GM18858 (cell line): ENCODE measurements at regions not wholly inside any gene's neighbourhood (a gene's known extent, or its start where the extent isn't known, plus 50 kb on each side); places are given as distances from the start of the nearest gene placed in this dataset.

Source experiments
- ATAC-seq: cut with Tn5 transposase; IDR thresholded peaks from one replicate; pipeline ENCODE4 v1.9.1; 2021; ENCODE audit not compliant: unreplicated experiment

DNA sequence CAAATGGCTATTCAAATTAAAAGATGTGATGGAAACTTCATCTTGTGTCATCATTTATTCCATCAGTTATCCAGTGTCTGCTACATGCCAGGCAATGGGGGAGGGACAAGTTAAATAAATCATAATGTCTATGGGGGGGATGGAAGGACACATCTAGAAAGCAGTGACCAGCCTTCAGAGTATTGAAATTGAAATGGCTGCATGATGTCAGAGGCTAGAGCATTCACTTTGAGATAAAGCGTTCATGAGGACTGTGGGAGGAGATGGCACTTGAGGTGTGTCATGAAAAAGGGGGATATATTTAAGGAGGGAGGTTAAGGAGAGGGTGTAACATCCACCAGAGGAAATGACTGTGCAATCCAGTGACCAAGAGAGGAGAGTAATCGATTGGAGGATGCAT, 50.6 kb downstream of the SLIT2 start:
- no peak for ATAC-seq

DNA sequence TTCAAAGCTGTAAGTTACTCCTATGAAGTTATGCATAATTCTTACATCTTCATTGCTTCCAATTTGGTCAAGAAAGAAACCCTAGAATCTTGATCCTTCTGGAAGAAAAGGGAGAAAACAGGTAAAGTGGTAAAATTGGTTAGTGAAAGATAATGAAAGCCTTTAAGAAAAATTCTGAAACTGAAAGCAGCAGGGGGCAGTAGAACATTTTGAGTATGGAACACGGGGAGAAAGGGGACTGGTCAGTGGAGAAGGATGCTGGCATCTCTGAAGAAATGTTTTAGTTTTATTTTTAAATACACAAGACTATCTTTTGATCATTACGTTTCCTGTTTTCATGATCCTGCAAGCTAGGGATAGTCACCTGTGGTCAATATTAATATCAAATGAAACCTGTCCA, 54.3 kb downstream of the SLIT2 start:
- ATAC-seq = no peak

DNA sequence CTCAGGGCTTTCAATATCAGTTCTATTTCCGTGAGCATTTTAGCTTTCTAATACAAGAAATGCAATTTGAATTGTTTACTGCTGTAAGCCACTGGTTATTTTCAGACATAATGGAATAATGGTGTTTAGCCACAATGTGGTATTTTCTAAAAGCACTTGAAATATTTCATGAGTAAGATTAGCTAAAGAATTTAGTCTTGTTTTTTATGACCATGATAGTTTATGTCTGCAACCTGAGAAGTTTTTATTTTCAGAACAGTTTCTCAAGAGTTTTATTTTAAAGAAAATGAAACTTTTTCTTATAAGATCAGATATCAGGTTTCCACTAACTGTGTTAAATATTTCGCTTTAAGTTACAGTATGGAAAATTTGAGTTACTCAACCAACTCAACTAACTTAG, 60.2 kb downstream of the SLIT2 start:
- ATAC-seq = no peak

DNA sequence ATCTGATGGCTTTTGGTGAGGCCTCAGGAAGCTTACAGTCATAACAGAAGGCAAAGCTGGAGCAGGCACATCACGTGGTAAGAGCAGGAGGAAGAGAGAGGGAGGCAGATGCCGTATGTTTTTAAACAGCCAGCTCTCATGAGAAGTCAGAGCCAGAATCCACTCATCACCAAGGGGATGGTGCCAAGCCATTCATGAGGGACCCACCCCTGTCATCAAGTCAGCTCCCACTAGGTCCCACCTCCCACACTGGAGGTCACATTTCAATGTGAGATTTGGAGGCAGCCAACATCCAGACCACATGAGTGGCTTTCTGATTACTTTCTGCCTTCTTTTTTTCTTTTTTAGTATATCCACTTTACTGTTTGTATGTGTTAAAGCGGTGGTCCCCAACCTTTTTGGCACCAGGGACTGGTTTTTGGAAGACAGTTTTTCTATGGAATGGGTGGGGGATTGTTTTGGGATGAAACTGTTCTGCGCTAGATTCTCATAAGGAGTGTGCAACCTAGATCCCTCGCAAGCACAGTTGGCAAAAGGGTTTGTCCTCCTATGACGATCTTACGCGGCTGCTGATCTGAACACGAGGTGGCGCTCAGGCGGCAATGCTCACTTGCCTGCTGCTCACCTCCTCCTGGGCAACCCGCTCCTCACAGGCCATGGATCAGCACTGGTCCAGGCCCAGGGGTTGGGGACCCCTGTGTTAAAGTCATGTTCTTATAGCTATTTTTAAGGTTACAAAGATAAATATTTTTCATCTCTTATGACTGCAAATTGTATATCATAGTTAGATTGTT, 61.7 kb downstream of the SLIT2 start:
- no peak for ATAC-seq

DNA sequence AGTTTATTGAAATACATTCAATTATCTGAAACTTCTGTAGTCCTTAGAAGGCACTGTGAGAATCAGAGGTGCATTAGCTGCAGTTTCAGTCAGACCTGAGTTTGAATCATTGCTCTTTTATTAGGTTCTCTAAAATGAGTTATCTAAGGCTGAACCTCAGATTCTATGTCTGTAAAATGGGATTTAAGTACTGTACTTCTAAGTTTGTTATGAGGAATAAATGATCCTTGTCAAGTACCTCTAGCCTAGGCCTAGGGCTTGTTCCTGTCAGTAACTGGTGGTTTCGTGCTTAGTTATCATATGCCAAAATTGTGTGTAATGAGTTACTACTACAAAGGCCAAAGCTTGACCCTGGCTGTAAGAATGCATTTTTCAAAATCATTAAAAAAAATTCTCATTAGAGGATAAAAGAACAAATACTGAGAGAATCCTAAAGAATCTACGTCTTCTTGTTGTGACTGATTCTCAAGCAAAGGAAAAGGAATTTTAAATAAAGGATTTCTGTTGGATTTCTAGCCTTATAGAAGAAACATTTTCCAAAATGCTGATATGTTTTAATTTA, 65.8 kb downstream of the SLIT2 start:
- ATAC-seq = no peak

DNA sequence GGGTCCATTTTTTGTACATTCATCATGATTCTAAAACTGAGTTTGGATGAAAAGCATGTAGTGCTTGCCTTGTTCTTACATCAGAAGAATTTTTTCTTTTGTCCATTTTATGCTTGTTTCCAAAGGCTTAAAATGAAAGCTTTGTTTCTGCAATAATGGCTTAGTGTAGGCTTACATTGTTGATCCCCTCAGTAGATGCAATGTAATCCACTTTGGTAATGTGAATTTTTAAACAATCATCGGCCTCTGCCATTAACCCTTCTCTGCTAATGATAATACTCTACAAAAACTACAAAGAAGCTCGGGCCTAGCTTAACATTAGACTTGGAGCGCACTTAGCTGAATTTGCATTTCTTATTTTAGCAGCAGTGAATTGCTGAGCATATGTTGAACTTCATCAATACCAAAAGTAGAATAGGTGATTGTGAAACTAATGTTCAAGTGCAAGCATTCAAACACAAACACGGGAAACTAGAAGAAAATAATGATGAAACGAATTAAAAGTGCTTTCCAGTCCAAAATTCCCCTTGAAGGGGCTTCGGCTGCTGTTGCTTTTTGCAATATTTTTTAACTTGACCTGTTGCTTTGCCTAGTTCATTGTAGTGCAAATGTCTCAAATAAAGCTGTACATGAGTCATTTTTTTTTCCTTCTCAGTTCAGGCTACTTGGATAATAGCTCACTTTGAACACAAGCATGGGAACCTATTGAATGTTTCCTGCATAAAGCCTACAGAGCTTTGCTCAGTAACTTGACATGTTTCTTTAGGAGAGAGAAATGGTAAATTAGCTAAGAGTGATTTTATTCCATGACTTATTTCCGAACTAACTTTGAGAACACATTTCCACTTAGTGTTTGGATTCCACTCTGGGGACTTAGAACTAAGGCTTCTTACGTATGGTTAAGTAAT, 66.5 kb downstream of the SLIT2 start:
- ATAC-seq = no peak

DNA sequence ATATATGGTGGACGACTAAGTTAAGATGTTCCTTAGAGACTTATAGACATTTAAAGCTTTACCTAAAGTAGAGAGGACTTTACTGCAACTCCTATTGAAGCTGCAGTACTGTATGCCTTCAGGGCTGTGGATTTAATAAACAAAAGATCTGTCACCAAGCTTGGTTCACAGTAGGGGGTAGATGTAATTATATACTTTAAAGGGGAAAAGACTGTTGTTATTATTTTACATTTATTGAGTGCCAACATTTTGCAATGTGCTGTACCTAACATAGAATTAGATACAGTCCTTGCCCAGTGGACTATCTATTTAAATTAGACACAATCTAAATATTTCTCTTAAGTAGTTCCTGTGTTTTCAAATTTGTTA, 67.2 kb downstream of the SLIT2 start:
- ATAC-seq = no peak

DNA sequence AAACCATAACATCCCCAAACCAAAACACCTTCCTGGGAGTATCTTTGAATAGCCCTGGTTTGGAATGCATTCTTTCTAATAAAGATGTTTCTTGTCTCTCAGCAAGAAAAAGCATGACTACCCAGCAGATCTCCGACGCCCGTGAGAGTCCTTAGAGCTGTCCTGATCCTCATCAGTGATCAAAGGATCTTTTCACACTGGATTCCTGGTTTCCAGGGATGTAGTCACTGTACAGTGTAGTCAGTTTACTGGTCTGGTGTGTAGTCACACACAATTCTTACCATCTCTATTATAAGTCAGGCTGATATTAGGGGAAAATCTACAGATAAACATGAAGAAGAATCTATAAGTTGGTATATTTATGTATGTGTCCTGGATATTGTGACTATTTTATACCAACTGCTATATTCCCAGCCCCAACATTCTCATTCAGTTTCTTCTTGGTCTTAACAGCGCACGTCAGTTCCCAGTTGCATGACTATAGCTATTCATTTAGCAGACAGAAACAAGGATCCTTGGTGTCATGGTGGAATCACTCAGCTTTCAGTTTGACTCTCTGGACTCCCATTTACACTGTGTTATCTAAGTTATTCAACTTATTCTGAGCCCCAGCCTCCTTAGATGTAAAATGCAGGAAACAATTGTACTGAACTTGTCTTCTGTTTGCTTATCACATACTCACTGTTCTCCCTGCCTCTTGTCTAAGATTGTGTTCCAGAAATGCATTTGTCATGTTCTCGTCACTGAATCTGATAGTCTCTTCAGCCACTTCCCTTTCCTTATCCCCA, 68.3 kb downstream of the SLIT2 start:
- no peak for ATAC-seq

DNA sequence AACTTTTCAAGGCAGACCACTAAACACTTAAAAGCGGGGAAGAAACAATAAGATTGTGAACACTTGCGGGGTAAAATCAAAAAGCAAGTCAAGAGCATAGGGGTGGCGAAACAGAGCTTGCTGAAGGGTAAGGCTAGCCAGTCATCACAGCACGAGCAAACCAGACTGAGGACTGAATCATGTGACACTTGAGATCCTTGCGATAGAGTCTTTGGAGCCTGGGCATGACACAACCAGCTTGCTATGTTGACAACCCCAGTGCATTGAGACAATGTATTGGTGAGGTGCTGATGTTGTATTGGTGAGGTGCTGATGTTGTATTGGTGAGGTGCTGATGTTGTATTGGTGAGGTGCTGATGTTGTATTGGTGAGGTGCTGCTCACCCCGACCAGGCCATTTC, 72.3 kb downstream of the SLIT2 start:
- no peak for ATAC-seq

DNA sequence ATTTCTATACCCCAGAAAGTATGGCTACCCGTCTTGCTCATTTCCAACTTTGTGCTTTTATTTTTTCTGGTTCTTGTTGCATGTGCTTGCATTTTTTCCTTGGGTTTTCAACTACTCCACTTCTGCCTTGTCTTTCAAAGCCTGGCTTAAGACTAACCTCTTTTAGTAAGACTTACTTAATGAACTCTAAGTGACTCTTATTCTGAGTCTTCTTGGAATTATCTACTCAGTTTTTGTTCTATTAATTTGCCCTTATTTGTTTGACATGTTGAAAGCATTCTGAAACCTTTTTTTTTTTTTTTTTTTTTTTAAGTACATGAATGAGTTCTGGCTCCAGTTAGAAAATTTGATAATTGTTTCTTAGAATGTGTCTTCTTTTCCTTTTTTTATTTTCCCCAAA, 74.8 kb downstream of the SLIT2 start:
- no peak for ATAC-seq

DNA sequence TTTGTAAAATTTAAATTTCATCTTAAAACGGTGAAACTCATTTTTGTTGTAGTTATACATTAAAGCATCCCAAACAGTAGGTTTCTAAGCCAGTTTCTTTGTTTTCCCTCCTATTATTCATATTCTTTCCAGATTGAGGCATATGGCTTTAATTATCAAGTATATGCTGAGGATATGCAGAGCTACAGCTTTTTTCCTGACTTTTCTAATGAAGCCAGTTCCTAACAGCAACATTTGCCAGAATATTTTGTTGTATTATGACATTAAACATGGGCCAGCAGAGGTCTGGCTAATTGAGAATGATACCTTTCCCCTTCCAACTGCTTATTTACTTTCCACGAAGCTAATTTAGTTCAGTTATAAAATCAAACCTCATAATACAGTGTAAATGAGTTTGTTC, 75.3 kb downstream of the SLIT2 start:
- ATAC-seq = no peak

DNA sequence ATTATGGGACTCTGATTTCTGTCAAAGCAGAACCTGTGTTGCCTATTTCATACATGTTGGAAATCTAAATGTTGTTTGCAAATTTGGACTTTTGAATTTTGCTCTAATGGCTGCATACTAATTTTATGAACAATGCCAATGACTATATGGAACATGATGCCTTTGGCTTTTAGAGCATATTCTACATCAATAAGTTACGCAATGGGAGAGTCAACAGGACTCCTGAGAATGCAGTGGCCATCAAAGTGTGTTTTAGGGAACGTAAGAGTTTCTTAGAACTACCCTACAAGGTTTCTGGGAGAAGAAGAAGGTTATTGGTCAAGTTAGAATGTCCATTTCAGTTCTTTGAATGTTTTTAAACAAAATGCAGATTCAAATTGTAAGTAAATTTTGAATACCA, 76.1 kb downstream of the SLIT2 start:
- ATAC-seq = no peak

DNA sequence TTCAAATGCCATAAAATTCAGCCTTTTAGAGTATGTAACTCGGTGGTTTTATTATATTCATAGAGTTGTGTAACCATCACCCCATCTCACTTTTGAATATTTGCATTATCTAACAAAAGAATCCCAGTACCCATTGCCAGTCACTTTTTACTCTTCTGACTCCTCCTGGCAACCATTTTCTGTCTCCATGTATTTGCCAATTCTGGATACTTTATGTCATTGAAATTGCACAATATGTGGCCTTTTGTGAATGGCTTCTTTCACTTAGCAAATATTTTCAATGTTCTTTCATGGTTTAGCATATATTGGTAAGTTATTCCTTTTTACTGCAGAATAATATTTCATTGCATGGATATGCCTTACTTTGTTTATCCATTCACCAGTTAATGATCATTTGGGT, 79.9 kb downstream of the SLIT2 start:
- ATAC-seq = no peak

DNA sequence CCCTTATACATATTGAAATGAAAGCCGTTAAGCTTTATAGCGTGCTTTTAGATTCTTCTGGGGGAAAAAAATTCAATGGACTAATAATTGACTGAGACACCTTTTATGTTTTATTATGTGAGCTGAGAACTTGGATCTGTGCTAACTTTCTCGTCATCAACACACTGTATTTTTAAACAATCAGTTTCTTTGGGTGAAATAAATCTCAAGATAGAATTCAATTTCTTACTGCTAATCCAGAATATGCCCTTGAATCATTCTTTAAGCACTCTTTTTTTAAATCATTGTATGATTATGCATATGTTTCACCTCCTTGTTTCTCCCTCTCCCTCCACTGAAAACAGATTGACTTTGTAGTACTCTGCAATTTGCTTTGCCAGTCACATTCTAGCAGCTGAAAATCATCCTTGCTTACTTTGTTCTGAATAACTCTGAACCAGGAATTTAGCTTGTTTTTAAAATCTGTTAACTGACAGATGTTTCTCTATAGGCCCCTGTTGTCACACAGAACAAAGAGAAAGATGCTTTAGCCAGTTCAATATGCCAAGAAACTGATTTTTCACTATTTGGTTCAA, 81.5 kb downstream of the SLIT2 start:
- no peak for ATAC-seq

DNA sequence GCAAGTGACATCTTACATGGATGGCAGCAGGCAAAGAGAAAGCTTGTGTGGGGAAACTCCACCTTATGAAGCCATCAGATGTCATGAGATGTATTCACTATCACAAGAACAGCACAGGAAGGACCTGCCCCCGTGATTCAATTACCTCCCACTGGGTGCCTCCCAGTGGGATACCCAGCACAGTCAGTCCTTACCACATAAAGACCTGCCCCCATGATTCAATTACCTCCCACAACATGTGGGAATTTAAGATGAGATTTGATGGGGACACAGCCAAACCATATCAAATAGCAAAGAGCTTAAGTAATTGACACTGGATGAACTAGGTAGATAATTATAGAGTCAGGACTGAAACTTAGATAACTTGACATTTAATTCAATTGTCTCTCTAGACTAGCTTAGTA, 85.6 kb downstream of the SLIT2 start:
- ATAC-seq = no peak

DNA sequence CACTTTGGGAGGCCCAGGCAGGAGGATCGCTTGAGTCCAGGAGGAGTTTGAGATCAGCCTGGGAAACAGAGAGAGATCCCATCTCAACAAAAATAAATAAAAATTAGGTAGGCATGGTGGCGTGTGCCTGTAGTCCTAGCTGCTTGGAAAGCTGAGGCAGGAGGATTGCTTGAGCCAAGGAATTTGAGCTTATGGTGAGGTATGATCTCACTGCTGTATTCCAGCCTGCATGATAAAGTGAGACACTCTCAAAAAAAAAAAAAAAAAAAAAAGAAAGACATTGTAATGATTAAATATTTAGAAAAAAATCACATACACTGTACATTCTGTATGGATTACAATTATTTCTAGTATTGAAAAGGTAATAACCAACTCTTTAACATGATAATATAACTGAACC, 87.1 kb downstream of the SLIT2 start:
- ATAC-seq = no peak

DNA sequence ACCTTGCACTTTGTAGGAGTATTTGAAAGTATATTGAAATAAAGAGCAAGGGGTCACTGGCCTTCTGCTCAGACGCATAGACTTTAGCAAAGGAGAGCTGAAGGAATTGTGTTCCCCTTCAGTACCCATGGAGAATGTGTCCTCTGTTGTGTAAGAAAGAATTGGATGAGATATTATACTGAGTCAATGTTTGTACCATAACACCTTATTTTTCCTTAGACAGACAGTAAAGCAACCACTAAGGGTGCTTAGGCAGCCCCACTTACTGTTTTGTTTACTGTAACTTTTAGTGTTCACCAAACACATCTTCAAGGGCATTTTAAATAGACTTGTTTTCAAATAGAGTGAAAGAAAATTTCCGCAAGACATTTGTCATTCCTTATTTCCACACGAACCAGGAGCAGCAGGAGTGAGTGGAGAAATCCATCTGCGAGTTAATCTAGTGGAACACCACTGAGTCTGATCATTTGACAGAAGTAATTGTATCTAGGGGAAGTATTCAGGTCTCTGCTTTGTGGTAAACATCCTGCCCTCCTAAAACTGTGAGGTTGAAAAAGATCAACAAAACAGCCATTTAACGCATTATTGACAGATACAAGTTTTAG, 89.5 kb downstream of the SLIT2 start:
- no peak for ATAC-seq

DNA sequence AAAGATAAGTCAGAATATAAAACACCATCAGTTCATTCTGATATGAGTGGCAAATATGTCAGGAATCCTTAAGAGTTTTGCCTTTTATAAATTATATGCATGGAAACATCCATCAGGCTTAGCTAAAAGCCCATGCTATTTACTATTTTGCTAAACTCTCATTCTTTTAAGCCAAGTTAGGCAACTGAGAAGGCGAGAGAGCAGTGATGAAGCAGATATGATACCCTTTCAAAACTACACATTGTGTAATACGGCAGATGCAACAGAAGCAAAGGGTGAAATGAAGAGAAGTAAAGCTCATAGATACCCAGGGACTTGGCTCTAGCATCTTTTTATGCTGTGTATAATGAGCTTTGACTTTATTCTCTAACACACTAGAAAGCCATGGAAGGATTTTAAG, 95.8 kb downstream of the SLIT2 start:
- ATAC-seq = no peak

DNA sequence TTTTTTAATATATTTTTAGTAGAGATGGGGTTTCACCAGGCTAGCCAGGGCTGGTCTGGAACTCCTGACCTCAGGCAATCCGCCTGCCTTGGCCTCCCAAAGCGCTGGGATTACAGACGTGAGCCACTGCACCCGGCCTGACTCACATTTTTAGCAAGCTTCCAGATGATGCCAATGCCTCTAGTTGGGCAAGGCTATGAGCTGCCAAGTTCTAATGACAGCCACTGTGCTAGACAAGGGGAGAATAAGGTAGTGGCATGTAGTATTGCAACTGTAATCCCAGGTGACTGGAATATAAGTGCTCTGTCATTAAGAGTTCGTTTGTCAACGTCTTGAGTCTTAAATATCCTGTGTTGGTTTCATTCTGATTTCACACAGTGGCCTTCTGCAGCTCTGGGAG, 96.7 kb downstream of the SLIT2 start:
- ATAC-seq = no peak

DNA sequence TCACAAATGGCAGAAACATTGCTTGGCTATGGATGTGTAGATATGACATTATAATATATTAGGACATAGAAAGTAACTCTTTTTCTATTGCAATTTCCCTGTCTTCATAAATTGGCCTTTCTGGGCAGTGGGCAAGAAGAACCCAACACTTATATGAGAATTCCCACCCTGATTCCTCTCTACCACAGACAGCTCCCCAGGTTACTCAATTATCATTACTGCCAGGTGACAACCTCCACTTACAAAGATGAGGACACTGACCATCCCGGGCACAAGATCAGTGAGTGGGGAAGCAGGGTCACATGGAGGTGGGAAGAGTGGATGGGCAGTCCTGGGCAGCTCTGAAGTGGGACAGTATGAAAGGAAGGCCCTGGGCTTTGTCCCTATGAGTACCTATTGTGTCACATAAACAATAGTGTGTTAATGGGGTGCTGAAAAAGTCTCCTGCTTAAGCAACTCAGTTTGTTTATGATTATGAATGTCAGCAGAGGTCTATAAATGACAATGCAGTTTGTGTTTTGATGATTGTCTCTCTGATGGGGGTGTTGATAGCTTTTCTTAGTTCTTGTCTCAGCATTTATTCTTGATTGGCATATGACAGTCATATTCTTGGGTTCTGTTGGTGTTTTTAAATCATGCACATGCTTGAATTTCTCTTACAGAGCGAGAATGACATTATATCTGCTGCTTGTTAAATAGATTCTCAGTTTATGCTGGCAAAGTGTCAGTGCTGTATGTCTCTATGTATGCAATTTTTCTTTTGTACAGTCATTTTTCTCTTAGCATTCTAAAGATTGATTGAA, 99.9 kb downstream of the SLIT2 start:
- no peak for ATAC-seq
